HCT116 (cell line): ENCODE measurements at regions not wholly inside any gene's neighbourhood (a gene's known extent, or its start where the extent isn't known, plus 50 kb on each side); places are given as distances from the start of the nearest gene placed in this dataset.

Experiments
- ATAC-seq: fragments of 200-7000 bp; cut with Tn5 transposase; 2 replicates; pipeline ENCODE4 v1.9.1; 2020; ENCODE audit warnings: mild to moderate bottlenecking, moderate library complexity
- BruUV-seq: library from RNA; stranded (reverse); fragments of 400-500 nt; replicated peaks from 2 replicates; lab custom pipeline; 2021; lab: Mats Ljungman, UMichigan
- CTCF ChIA-PET: fragments of 300-600 bp; sonication (Branson Sonifier 250); formaldehyde crosslinking; loops from one replicate; lab custom pipeline; 2021; ENCODE audit warnings: antibody characterized with exemption; lab: Charles Lee
- POLR2A ChIA-PET: fragments of 300-600, 350-600 bp; sonication (Branson Sonifier 250); formaldehyde crosslinking; loops from one replicate; lab custom pipeline; 2021; ENCODE audit warnings: antibody characterized with exemption; lab: Charles Lee
- RAD21 ChIA-PET, 2 experiments: fragments of 300-600 bp; sonication (Branson Sonifier 250); formaldehyde crosslinking; loops; one replicate each; lab custom pipeline; 2023; ENCODE audit warnings: low total read pairs in 2 of 2; ENCODE audit not compliant: uncharacterized antibody in 2 of 2, unreplicated experiment in 2 of 2, low non-redundant PET in 1 of 2; lab: Charles Lee
- DNase-seq: peaks from one replicate; pipeline ENCODE4 v3.0.0-alpha.2; 2010; ENCODE audit warnings: low read depth, low spot score
- H2AFZ ChIP-seq: fragments of 200-600 bp; shearing (Covaris generic), sonication (generic); 2 replicates; pipeline ENCODE4 v1.6.1; 2017; ENCODE audit warnings: low read depth, mixed run types, mixed read lengths, antibody characterized with exemption, low read length; ENCODE audit not compliant: poor library complexity, severe bottlenecking
- H3K27ac ChIP-seq: 2 replicates; pipeline ENCODE4 v1.5.1; 2012; ENCODE audit warnings: low read depth, low read length
- H3K27me3 ChIP-seq: fragments of 200-600 bp; sonication (generic); 2 replicates; pipeline ENCODE4 v1.6.1; 2016; ENCODE audit warnings: mixed run types, low read length, mixed read lengths; ENCODE audit not compliant: insufficient read depth
- H3K36me3 ChIP-seq, 2 experiments: fragments of 200-500 bp in 1 of 2; fragments of 200-600 bp in 1 of 2; sonication (Bioruptor generic) in 1 of 2; sonication (generic) in 1 of 2; 2 replicates each; pipeline versions ENCODE4 v1.5.1 to v1.6.1; 2014 to 2016; ENCODE audit warnings: low read length in 2 of 2, inconsistent platforms in 1 of 2, mixed read lengths in 1 of 2, mixed run types in 1 of 2; ENCODE audit not compliant: insufficient read depth in 2 of 2, control insufficient read depth in 1 of 2
- H3K4me1 ChIP-seq, 2 experiments: fragments of 200-600 bp in 1 of 2; sonication (generic) in 1 of 2; 2 replicates each; pipeline versions ENCODE4 v1.5.1 to v1.6.1; 2012 to 2017; ENCODE audit warnings: low read length in 2 of 2, inconsistent platforms in 1 of 2, mild to moderate bottlenecking in 1 of 2, mixed read lengths in 1 of 2, mixed run types in 1 of 2, moderate library complexity in 1 of 2; ENCODE audit not compliant: insufficient read depth in 2 of 2, control insufficient read depth in 1 of 2
- H3K4me2 ChIP-seq: fragments of 200-600 bp; sonication (generic); 2 replicates; pipeline ENCODE4 v1.6.1; 2017; ENCODE audit warnings: mixed run types, low read length, mixed read lengths
- H3K4me3 ChIP-seq, 2 experiments: fragments of 200-600 bp in 1 of 2; sonication (generic) in 1 of 2; replicated peaks in 1 of 2; 2 replicates each; pipeline ENCODE4 v1.5.1; 2011 to 2016; ENCODE audit warnings: low read length in 2 of 2, control low read depth in 1 of 2, low read depth in 1 of 2, mild to moderate bottlenecking in 1 of 2, mixed read lengths in 1 of 2, mixed run types in 1 of 2
- H3K79me2 ChIP-seq: fragments of 200-600 bp; sonication (generic); 2 replicates; pipeline ENCODE4 v1.6.1; 2017; ENCODE audit warnings: mild to moderate bottlenecking, mixed run types, low read length, moderate library complexity, mixed read lengths; ENCODE audit not compliant: insufficient read depth
- H3K9ac ChIP-seq: fragments of 200-600 bp; sonication (generic); 2 replicates; pipeline ENCODE4 v1.6.1; 2016; ENCODE audit warnings: low read length, mixed read lengths
- H3K9me2 ChIP-seq: fragments of 200-600 bp; sonication (generic), shearing (Covaris generic); 2 replicates; pipeline ENCODE4 v1.6.1; 2017; ENCODE audit warnings: mixed run types, mild to moderate bottlenecking, moderate library complexity; ENCODE audit not compliant: insufficient read depth
- H3K9me3 ChIP-seq, 2 experiments: fragments of 200-500 bp in 1 of 2; fragments of 200-600 bp in 1 of 2; sonication (Bioruptor generic) in 1 of 2; sonication (generic) in 1 of 2; 2 replicates each; pipeline ENCODE4 v1.6.1; 2014 to 2017; ENCODE audit warnings: low read length in 2 of 2, mixed read lengths in 2 of 2, inconsistent platforms in 1 of 2, low read depth in 1 of 2, mild to moderate bottlenecking in 1 of 2, mixed run types in 1 of 2, moderate library complexity in 1 of 2; ENCODE audit not compliant: control insufficient read depth in 1 of 2, insufficient read depth in 1 of 2
- H4K20me1 ChIP-seq: fragments of 200-600 bp; sonication (generic), shearing (Covaris generic); 2 replicates; pipeline ENCODE4 v1.6.1; 2017; ENCODE audit warnings: mixed run types, mild to moderate bottlenecking, moderate library complexity; ENCODE audit not compliant: insufficient read depth
- ELF1 ChIP-seq: IDR thresholded peaks from 2 replicates; pipeline ENCODE4 v1.6.1; 2012; ENCODE audit warnings: low read depth, borderline replicate concordance
- JUND ChIP-seq: IDR thresholded peaks from 2 replicates; pipeline ENCODE4 v1.6.1; 2012
- RAD21 ChIP-seq: IDR thresholded peaks from 2 replicates; pipeline ENCODE4 v1.6.1; 2012; ENCODE audit warnings: low read depth, mild to moderate bottlenecking
- SIN3A ChIP-seq: IDR thresholded peaks from 2 replicates; pipeline ENCODE4 v1.6.1; 2012; ENCODE audit warnings: low read depth
- ZBTB33 ChIP-seq: IDR thresholded peaks from 2 replicates; pipeline ENCODE4 v1.6.1; 2011; ENCODE audit warnings: mild to moderate bottlenecking, low read length, moderate library complexity; ENCODE audit not compliant: insufficient replicate concordance; ENCODE audit errors: extremely low read depth
- ZNF274 ChIP-seq: fragments of 200-500 bp; sonication (Bioruptor generic); IDR thresholded peaks from 2 replicates; pipeline ENCODE4 v1.6.1; 2014; ENCODE audit warnings: mild to moderate bottlenecking, low read depth, low read length, inconsistent platforms
- intact Hi-C: fragments of 100-400 bp; cut with micrococcal nuclease; formaldehyde crosslinking; loops from 2 replicates; pipeline ENCODE4 v1.10.0; 2022
- TF ChIP-seq, protein P1 (sequence below): IDR thresholded peaks from 2 replicates; pipeline ENCODE4 v1.6.1; 2012; ENCODE audit warnings: low read depth

DNA sequence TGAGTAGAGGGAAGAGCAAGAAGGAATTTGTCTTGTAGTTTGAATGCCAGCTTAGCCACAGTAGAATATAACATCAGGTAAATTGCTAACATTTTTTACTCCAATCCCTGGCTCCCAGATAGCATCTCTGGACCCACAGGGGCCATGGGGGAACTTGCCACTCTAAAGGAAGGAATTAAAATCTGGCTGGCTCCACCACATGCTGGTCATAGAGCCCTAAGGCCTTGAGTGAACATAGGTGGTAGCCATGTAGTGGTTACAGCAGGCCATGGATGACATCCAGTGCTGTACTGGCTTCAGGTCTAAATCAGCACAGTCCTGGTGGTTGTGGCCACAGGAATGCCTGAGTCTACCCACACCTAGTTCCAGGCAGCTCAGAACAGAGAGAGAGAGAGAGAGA, 109.9 kb upstream of the RGMB start:
- no TSS peak for BruUV-seq
- H2AFZ ChIP-seq = no peak overlapping the region
- DNase-seq = no peak
- no peak for TF ChIP-seq JUND
- no peak for TF ChIP-seq ZBTB33
- TF ChIP-seq ZNF274 = no peak
- no peak for TF ChIP-seq ELF1
- TF ChIP-seq, protein P1, sequence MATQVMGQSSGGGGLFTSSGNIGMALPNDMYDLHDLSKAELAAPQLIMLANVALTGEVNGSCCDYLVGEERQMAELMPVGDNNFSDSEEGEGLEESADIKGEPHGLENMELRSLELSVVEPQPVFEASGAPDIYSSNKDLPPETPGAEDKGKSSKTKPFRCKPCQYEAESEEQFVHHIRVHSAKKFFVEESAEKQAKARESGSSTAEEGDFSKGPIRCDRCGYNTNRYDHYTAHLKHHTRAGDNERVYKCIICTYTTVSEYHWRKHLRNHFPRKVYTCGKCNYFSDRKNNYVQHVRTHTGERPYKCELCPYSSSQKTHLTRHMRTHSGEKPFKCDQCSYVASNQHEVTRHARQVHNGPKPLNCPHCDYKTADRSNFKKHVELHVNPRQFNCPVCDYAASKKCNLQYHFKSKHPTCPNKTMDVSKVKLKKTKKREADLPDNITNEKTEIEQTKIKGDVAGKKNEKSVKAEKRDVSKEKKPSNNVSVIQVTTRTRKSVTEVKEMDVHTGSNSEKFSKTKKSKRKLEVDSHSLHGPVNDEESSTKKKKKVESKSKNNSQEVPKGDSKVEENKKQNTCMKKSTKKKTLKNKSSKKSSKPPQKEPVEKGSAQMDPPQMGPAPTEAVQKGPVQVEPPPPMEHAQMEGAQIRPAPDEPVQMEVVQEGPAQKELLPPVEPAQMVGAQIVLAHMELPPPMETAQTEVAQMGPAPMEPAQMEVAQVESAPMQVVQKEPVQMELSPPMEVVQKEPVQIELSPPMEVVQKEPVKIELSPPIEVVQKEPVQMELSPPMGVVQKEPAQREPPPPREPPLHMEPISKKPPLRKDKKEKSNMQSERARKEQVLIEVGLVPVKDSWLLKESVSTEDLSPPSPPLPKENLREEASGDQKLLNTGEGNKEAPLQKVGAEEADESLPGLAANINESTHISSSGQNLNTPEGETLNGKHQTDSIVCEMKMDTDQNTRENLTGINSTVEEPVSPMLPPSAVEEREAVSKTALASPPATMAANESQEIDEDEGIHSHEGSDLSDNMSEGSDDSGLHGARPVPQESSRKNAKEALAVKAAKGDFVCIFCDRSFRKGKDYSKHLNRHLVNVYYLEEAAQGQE = no peak
- TF ChIP-seq SIN3A = no peak
- TF ChIP-seq RAD21 = no peak
- TF ChIP-seq, all 23 proteins: peak for 0
- intact Hi-C loops = no loop called here
- Histone ChIP-seq H3K9me2 (no peaks in the 10 kb centered on the region), H3K27me3 (no peaks in the 10 kb centered on the region), H3K4me1 (no peaks in the 10 kb centered on the region), H3K9ac (no peak overlapping the region), H3K27ac (no peak overlapping the region), H3K79me2 (no peaks in the 10 kb centered on the region), H3K4me2 (no peak overlapping the region), H3K4me3 (no peak overlapping the region), H3K9me3 (no peaks in the 10 kb centered on the region), H4K20me1 (no peaks in the 10 kb centered on the region; the same call in 1 of the 2 replicates), H3K36me3 (no peaks in the 10 kb centered on the region)
- ChIA-PET RAD21 (no interaction called here), CTCF (no interaction called here), POLR2A (no interaction called here)
- no peak for ATAC-seq
